ENCODE measurements at regions not wholly inside any gene's neighbourhood (a gene's known extent, or its start where the extent isn't known, plus 50 kb on each side); places are given as distances from the start of the nearest gene placed in this dataset.

DNA sequence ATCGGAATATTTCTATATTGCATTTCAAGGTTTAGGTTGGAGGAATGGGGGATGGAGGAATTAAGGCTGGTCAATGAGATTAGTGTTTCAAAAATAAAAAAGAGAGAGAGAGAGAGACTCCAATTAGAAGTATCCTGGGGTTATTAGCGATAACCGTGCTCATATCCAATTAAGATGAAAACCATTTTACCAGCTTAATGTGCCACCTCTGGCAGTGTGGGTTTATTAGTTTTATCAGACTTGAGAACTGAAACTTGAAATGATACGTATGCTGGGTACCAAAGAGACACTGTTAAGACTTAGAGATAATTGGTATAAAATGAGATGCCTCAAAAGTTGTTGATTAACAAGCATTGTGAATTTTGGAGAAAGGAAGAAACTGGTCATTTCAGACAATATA, 251.5 kb upstream of the NR2F2 start:
- TF ChIP-seq ZFX (IDR thresholded peaks at IDR 0.05; ENCODE audit: borderline replicate concordance) (no peak), CTCF (IDR thresholded peaks at IDR 0.05) (no peak)
- no peak overlapping the region for H3K27ac ChIP-seq

GRCh38 chr15:96079882-96080281, 250.6 kb upstream of the NR2F2 start:
- no peak for TF ChIP-seq CTCF (IDR thresholded peaks at IDR 0.05)
- TF ChIP-seq ZFX (IDR thresholded peaks at IDR 0.05; ENCODE audit: borderline replicate concordance): no peak
- H3K27ac ChIP-seq: no peak overlapping the region

DNA sequence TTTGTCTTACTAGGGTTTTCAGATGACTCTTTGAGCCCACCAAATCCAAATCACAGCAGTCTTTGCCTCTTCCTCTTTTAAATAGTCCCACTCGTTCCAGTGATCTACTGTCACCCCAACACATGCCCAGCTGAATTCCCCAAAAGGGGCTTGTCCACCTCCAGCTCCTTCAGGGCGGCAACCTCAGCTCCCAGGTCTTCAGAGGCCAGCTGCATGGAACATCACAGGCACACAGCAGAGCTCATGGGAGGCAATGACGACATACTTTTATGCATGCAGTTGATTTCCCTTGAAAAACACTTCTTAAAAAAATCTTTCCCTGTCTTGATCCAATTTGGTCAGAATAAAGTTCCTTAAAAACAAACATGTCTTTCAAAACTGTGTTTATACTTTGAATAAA, 244.3 kb upstream of the NR2F2 start:
- TF ChIP-seq CTCF (IDR thresholded peaks at IDR 0.05) (no peak), ZFX (IDR thresholded peaks at IDR 0.05; ENCODE audit: borderline replicate concordance) (no peak)
- H3K27ac ChIP-seq: no peak overlapping the region

DNA sequence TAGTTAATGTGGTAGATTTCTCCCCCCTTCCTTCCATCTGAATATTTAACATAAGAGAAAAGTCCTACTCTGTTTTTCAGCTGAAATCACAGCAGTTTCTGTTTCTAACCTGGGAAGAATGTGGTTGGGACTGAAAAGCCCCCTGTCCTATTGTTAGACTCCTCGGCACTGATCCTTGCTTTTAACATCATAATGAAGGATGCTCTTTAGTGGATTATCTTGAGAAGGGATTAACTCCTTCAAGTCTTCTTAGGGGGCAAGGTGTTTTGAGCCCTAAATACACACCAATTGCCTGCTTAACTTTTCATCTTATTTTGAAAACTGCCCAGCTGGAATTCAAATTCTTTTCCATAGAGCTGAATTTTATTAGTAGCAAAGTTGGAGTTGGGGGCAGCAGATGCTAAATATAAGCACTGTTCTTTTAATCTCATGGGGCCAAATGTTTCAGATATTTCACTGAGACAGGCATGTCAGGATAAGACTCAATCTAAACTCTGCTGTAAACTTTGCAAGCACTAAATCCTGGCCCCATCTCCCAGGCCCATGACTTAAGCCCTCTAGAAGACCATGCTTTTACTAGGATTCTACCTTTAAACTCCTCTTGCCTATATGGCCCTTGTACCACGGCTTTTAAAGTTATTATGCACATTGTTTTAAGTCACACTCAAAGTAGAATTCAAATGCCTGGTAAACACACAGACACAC, 243.2 kb upstream of the NR2F2 start:
- no peak overlapping the region for H3K27ac ChIP-seq
- TF ChIP-seq ZFX (IDR thresholded peaks at IDR 0.05; ENCODE audit: borderline replicate concordance): no peak
- TF ChIP-seq CTCF (IDR thresholded peaks at IDR 0.05): no peak

- no peak for TF ChIP-seq CTCF (IDR thresholded peaks at IDR 0.05)
- no peak for TF ChIP-seq ZFX (IDR thresholded peaks at IDR 0.05; ENCODE audit: borderline replicate concordance)
- no peak overlapping the region for H3K27ac ChIP-seq
Measured at GRCh38 chr15:96088650-96089049, 241.8 kb upstream of the NR2F2 start.

DNA sequence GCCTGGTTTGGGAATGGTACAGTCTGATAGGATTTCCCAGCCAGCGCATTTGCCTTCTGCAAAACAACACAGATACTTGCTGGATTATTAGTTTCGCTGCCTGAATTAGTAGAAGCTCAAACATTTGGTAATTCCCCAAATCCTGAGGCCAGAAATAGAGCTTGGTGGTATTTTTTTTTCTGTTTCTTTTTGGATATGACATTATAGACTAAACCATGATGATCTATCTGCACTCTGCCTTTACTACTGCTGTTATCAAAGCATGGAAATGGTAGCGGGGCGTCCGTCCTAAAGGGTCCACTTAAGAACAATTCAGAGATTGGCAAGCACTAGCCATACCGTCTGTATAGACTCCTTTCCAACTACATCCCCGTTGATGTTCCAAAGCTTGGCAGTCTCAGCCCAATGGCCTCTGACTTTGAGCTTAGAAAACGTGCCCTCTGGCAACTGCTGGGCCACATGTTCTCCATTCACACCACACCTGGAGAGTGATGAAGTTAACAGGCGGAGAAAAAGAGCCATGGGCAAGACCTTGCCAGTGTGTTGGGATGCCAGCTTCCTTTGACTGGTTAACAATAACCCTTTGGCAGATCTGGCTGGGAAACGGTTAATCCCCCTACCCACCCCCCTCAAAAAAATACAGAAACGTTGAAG, 241.0 kb upstream of the NR2F2 start:
- TF ChIP-seq CTCF (IDR thresholded peaks at IDR 0.05) (no peak), ZFX (IDR thresholded peaks at IDR 0.05; ENCODE audit: borderline replicate concordance) (no peak)
- no peak overlapping the region for H3K27ac ChIP-seq

DNA sequence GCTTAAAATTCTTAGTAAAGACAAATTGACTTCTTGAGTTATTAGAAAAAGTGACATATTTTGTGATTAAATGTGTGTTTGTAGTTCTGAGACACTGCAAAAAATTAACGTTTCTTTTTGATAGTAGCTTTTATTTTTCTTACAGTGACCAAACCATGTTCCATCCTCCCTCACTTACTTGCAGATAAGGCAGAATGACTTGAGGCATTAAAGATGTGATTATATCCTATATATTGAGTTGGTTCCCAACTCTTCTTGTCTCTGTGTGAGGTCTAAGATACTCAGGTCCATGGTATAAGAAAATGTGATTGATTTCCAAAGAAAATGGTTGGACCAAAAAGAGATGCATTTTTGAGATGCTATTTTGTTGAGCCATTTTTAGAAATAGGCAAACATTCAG, 238.3 kb upstream of the NR2F2 start:
- H3K27ac ChIP-seq: no peak overlapping the region
- TF ChIP-seq CTCF (IDR thresholded peaks at IDR 0.05): no peak
- TF ChIP-seq ZFX (IDR thresholded peaks at IDR 0.05; ENCODE audit: borderline replicate concordance): no peak

Data from 22Rv1 (cell line).